ENCODE measurements at regions not wholly inside any gene's neighbourhood (a gene's known extent, or its start where the extent isn't known, plus 50 kb on each side); places are given as distances from the start of the nearest gene placed in this dataset.

DNA sequence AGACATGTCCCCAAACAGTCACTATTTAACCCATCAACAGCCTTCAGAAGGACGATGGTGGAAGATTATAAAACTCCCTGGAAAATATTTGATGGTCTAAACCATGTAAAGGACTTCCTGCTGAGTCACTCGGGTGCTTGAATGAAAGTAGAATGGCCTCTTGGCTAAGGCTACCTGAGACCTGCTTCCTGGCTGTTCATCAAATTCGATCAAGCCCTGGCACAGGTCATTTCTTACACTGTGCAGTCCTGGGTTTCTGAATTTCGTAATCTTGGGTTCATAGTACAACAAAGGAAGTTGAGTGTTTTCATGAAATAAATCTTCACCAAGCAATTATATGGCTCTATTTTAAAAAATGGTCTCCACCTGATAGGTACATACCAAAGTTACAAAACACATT lies 260.3 kb upstream of the RNF32 start:
- no peak for DNase-seq (ENCODE audit: low read depth, low spot score)
- Histone ChIP-seq H3K27ac (ENCODE audit: low read length) (no peak overlapping the region), H3K27me3 (ENCODE audit: control insufficient read depth, insufficient read depth, low read length) (peaks cover 9% of the 10 kb centered on the region), H3K4me1 (ENCODE audit: control insufficient read depth, insufficient read depth, low read length) (no peaks in the 10 kb centered on the region), H3K9me3 (ENCODE audit: control insufficient read depth, insufficient read depth, low read depth, low read length) (no peaks in the 10 kb centered on the region), H3K4me3 (ENCODE audit: low read depth in 2 of 2, low read length in 2 of 2) (no peak overlapping the region), H3K36me3 (ENCODE audit: control insufficient read depth, insufficient read depth, low read length) (no peaks in the 10 kb centered on the region)
- CTCF ChIA-PET = no interaction called here
- no peak for ATAC-seq
- TF ChIP-seq POLR2AphosphoS5 (IDR thresholded peaks at IDR 0.05; ENCODE audit: low read depth, low read length) (no peak), TCF7L2 (IDR thresholded peaks at IDR 0.05; ENCODE audit: low read depth, low read length) (no peak), SIN3A (IDR thresholded peaks at IDR 0.05; ENCODE audit: borderline replicate concordance, insufficient read depth, low read depth, low read length) (no peak), CTCF (IDR thresholded peaks at IDR 0.05) (no peak), REST (IDR thresholded peaks at IDR 0.05; ENCODE audit: insufficient read depth in 1 of 2, low read depth in 2 of 2, low read length in 1 of 2) (no peak)
- no TSS peak for BruUV-seq (replicated peaks)
- in situ Hi-C loops (cut with HindIII; ENCODE audit: low pct_unique_long_range_greater_than_20kb, low sequenced_read_pairs) (no loop called here), intact Hi-C loops (cut with micrococcal nuclease; ENCODE audit: unreplicated experiment) (no loop called here)
- POLR2A ChIA-PET = no interaction called here

GRCh38 chr7:156379324-156380070 lies 261.1 kb upstream of the RNF32 start:
- no peaks in the 10 kb centered on the region for H3K4me1 ChIP-seq (ENCODE audit: control insufficient read depth, insufficient read depth, low read length)
- no peak for TF ChIP-seq POLR2AphosphoS5 (IDR thresholded peaks at IDR 0.05; ENCODE audit: low read depth, low read length)
- no peak for TF ChIP-seq CTCF (IDR thresholded peaks at IDR 0.05)
- TF ChIP-seq TCF7L2 (IDR thresholded peaks at IDR 0.05; ENCODE audit: low read depth, low read length) = no peak
- TF ChIP-seq REST (IDR thresholded peaks at IDR 0.05; ENCODE audit: insufficient read depth in 1 of 2, low read depth in 2 of 2, low read length in 1 of 2) = no peak
- no peak for TF ChIP-seq SIN3A (IDR thresholded peaks at IDR 0.05; ENCODE audit: borderline replicate concordance, insufficient read depth, low read depth, low read length)
- POLR2A ChIA-PET = interaction anchor here (0.7 kb wide), 1 partner anchor 125 kb away, joined by 3 read pairs; no protein-coding TSS in a partner anchor
- DNase-seq (ENCODE audit: low read depth, low spot score) (no peak), ATAC-seq (no peak)
- CTCF ChIA-PET = no interaction called here
- H3K27me3 ChIP-seq (ENCODE audit: control insufficient read depth, insufficient read depth, low read length) = peaks cover 9% of the 10 kb centered on the region
- no peaks in the 10 kb centered on the region for H3K36me3 ChIP-seq (ENCODE audit: control insufficient read depth, insufficient read depth, low read length)
- in situ Hi-C loops (cut with HindIII; ENCODE audit: low pct_unique_long_range_greater_than_20kb, low sequenced_read_pairs) (no loop called here), intact Hi-C loops (cut with micrococcal nuclease; ENCODE audit: unreplicated experiment) (no loop called here)
- no peak overlapping the region for H3K27ac ChIP-seq (ENCODE audit: low read length)
- no TSS peak for BruUV-seq (replicated peaks)
- no peak overlapping the region for H3K4me3 ChIP-seq (ENCODE audit: low read depth in 2 of 2, low read length in 2 of 2)
- no peaks in the 10 kb centered on the region for H3K9me3 ChIP-seq (ENCODE audit: control insufficient read depth, insufficient read depth, low read depth, low read length)

All from Panc1 (cell line).